Caco-2 (cell line): ENCODE measurements at regions not wholly inside any gene's neighbourhood (a gene's known extent, or its start where the extent isn't known, plus 50 kb on each side); places are given as distances from the start of the nearest gene placed in this dataset.

Experiments
- BruUV-seq: library from RNA; stranded (reverse); fragments of 400-500 nt; replicated peaks from 2 replicates; lab custom pipeline; 2021; lab: Mats Ljungman, UMichigan
- CTCF ChIA-PET: fragments of 300-600 bp; sonication (Branson Sonifier 250); formaldehyde crosslinking; loops from one replicate; lab custom pipeline; 2022; ENCODE audit warnings: antibody characterized with exemption; lab: Charles Lee
- POLR2A ChIA-PET: fragments of 300-600 bp; sonication (Branson Sonifier 250); formaldehyde crosslinking; loops from one replicate; lab custom pipeline; 2022; ENCODE audit warnings: antibody characterized with exemption; lab: Charles Lee
- DNase-seq, 2 experiments: peaks; one replicate each; pipeline versions ENCODE4 v3.0.0 to v3.0.0-alpha.2; 2020 to 2022
- H3K27me3 ChIP-seq: replicated peaks from 2 replicates; pipeline ENCODE4 v1.6.0; 2011; ENCODE audit warnings: low read length; ENCODE audit not compliant: control insufficient read depth, insufficient read depth
- H3K36me3 ChIP-seq: 2 replicates; pipeline ENCODE4 v1.5.1; 2011; ENCODE audit warnings: low read length; ENCODE audit not compliant: control insufficient read depth, insufficient read depth
- H3K4me1 ChIP-seq: fragments of 250-450 bp; sonication (Bioruptor Pico); 2 replicates; pipeline ENCODE4 v1.5.1; 2020; ENCODE audit warnings: mild to moderate bottlenecking
- H3K4me3 ChIP-seq: 2 replicates; pipeline ENCODE4 v1.5.1; 2011; ENCODE audit warnings: low read depth, mild to moderate bottlenecking, control low read depth, low read length
- H3K9me3 ChIP-seq: fragments of 250-450 bp; sonication (Bioruptor Pico); 2 replicates; pipeline ENCODE4 v1.5.1; 2020; ENCODE audit warnings: mild to moderate bottlenecking, moderate library complexity
- H3K27ac Mint-ChIP-seq: one replicate; pipeline ENCODE4 v1.8.0; 2022; ENCODE audit warnings: mixed read lengths; ENCODE audit not compliant: unreplicated experiment
- H3K27me3 Mint-ChIP-seq: one replicate; pipeline ENCODE4 v1.8.0; 2022; ENCODE audit warnings: mixed read lengths; ENCODE audit not compliant: insufficient read depth, unreplicated experiment
- H3K36me3 Mint-ChIP-seq: one replicate; pipeline ENCODE4 v1.8.0; 2022; ENCODE audit warnings: mild to moderate bottlenecking, mixed read lengths; ENCODE audit not compliant: insufficient read depth, unreplicated experiment
- H3K4me1 Mint-ChIP-seq: one replicate; pipeline ENCODE4 v1.8.0; 2022; ENCODE audit warnings: low read depth, mixed read lengths; ENCODE audit not compliant: unreplicated experiment
- H3K4me3 Mint-ChIP-seq: one replicate; pipeline ENCODE4 v1.8.0; 2022; ENCODE audit warnings: mild to moderate bottlenecking, moderate library complexity, mixed read lengths; ENCODE audit not compliant: unreplicated experiment
- H3K9me3 Mint-ChIP-seq: one replicate; pipeline ENCODE4 v1.8.0; 2022; ENCODE audit warnings: mixed read lengths; ENCODE audit not compliant: unreplicated experiment
- intact Hi-C: fragments of 100-400 bp; cut with micrococcal nuclease; formaldehyde crosslinking; loops from one replicate; pipeline ENCODE4 v1.10.0; 2022; ENCODE audit not compliant: unreplicated experiment
- TF ChIP-seq, protein P1 (sequence below), 2 experiments: fragments of 200-600 bp in 1 of 2; IDR thresholded peaks; 1 replicate in 1 of 2; 2 replicates in 1 of 2; pipeline versions ENCODE4 v1.5.1 to v1.8.0; 2011 to 2022; ENCODE audit warnings: antibody characterized with exemption in 1 of 2, control low read depth in 1 of 2, inconsistent platforms in 1 of 2, low read depth in 1 of 2, low read length in 1 of 2, mild to moderate bottlenecking in 1 of 2, moderate library complexity in 1 of 2; ENCODE audit not compliant: insufficient read depth in 1 of 2, severe bottlenecking in 1 of 2, unreplicated experiment in 1 of 2

- no peaks in the 10 kb centered on the region for H3K27me3 ChIP-seq
- H3K9me3 ChIP-seq, result no peaks in the 10 kb centered on the region
- no peak overlapping the region for H3K4me3 ChIP-seq
- no peak overlapping the region for H3K4me3 Mint-ChIP-seq
- no peaks in the 10 kb centered on the region for H3K36me3 Mint-ChIP-seq
- H3K9me3 Mint-ChIP-seq, result no peaks in the 10 kb centered on the region
- H3K27ac Mint-ChIP-seq, result no peak overlapping the region
- TF ChIP-seq, protein P1, sequence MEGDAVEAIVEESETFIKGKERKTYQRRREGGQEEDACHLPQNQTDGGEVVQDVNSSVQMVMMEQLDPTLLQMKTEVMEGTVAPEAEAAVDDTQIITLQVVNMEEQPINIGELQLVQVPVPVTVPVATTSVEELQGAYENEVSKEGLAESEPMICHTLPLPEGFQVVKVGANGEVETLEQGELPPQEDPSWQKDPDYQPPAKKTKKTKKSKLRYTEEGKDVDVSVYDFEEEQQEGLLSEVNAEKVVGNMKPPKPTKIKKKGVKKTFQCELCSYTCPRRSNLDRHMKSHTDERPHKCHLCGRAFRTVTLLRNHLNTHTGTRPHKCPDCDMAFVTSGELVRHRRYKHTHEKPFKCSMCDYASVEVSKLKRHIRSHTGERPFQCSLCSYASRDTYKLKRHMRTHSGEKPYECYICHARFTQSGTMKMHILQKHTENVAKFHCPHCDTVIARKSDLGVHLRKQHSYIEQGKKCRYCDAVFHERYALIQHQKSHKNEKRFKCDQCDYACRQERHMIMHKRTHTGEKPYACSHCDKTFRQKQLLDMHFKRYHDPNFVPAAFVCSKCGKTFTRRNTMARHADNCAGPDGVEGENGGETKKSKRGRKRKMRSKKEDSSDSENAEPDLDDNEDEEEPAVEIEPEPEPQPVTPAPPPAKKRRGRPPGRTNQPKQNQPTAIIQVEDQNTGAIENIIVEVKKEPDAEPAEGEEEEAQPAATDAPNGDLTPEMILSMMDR (IDR thresholded peaks at IDR 0.05; ENCODE audit: insufficient read depth in 1 of 2, low read depth in 1 of 2, low read length in 1 of 2, severe bottlenecking in 1 of 2, unreplicated experiment in 1 of 2), result no peak
- DNase-seq, result no peak
- BruUV-seq, result no TSS peak
- no peaks in the 10 kb centered on the region for H3K36me3 ChIP-seq
- H3K4me1 Mint-ChIP-seq, result no peaks in the 10 kb centered on the region
- H3K4me1 ChIP-seq, result no peaks in the 10 kb centered on the region
- intact Hi-C loops, result no loop called here
- POLR2A ChIA-PET, result no interaction called here
- CTCF ChIA-PET, result no interaction called here
- H3K27me3 Mint-ChIP-seq, result peaks cover 4% of the 10 kb centered on the region
Measured at GRCh38 chr13:53946500-53946899, 917.9 kb downstream of the OLFM4 start.

DNA sequence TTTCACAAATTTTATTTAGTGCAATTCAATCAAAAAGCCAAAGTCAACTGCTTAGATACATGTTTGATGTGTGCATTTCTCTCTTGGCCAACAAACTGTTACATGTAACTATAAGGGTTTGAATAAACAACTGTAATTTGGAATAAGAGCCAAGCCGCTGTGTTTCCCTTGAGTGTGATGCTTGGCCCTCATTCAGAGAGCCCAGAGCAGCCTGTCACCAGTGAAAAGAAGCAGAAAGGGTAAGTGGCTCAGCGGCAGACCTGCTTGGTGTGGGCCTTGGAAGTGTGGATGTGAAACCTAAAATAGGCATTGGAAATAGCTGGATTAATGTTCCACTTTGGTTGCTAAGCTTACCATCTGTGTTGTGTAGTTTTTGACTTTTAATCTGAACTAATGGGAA is 924.6 kb downstream of the OLFM4 start:
- Mint-ChIP-seq H3K27me3 (no peaks in the 10 kb centered on the region), H3K9me3 (no peaks in the 10 kb centered on the region), H3K27ac (no peak overlapping the region), H3K4me1 (no peaks in the 10 kb centered on the region), H3K4me3 (no peak overlapping the region), H3K36me3 (no peaks in the 10 kb centered on the region)
- CTCF ChIA-PET, result no interaction called here
- H3K9me3 ChIP-seq, result no peaks in the 10 kb centered on the region
- H3K36me3 ChIP-seq, result no peaks in the 10 kb centered on the region
- DNase-seq, result no peak
- BruUV-seq, result no TSS peak
- H3K27me3 ChIP-seq, result no peaks in the 10 kb centered on the region
- no peaks in the 10 kb centered on the region for H3K4me1 ChIP-seq
- no peak overlapping the region for H3K4me3 ChIP-seq
- POLR2A ChIA-PET, result no interaction called here
- intact Hi-C loops, result no loop called here
- TF ChIP-seq, protein P1 (IDR thresholded peaks at IDR 0.05; ENCODE audit: insufficient read depth in 1 of 2, low read depth in 1 of 2, low read length in 1 of 2, severe bottlenecking in 1 of 2, unreplicated experiment in 1 of 2), result no peak
